GM19397 (cell line): ENCODE measurements at regions not wholly inside any gene's neighbourhood (a gene's known extent, or its start where the extent isn't known, plus 50 kb on each side); places are given as distances from the start of the nearest gene placed in this dataset.

Source experiments
- ATAC-seq: cut with Tn5 transposase; IDR thresholded peaks from one replicate; pipeline ENCODE4 v1.9.1; 2021; ENCODE audit warnings: mild to moderate bottlenecking, moderate library complexity; ENCODE audit not compliant: unreplicated experiment

- no peak for ATAC-seq
These were observed 109.7 kb downstream of the B3GNT2 start for GRCh38 chr2:62305421-62306176.

- no peak for ATAC-seq
These were observed 108.8 kb downstream of the B3GNT2 start for GRCh38 chr2:62304429-62305417.

- ATAC-seq = no peak
These were observed 107.9 kb downstream of the B3GNT2 start for GRCh38 chr2:62303788-62304187.

GRCh38 chr2:62302631-62303435, 106.9 kb downstream of the B3GNT2 start:
- ATAC-seq = no peak

- no peak for ATAC-seq
These were observed 105.0 kb downstream of the B3GNT2 start for GRCh38 chr2:62300925-62301324.

- no peak for ATAC-seq
These were observed 101.7 kb downstream of the B3GNT2 start for GRCh38 chr2:62297624-62298010.

- ATAC-seq = no peak
These were observed 101.1 kb downstream of the B3GNT2 start for GRCh38 chr2:62296832-62297623.

- no peak for ATAC-seq
These were observed 100.3 kb downstream of the B3GNT2 start for GRCh38 chr2:62296034-62296831.

- no peak for ATAC-seq
These were observed 97.8 kb downstream of the B3GNT2 start for GRCh38 chr2:62293490-62294271.

- ATAC-seq = no peak
These were observed 97.2 kb downstream of the B3GNT2 start for GRCh38 chr2:62293151-62293489.

GRCh38 chr2:62292190-62292589, 96.3 kb downstream of the B3GNT2 start:
- no peak for ATAC-seq

GRCh38 chr2:62291517-62292137, 95.7 kb downstream of the B3GNT2 start:
- no peak for ATAC-seq

GRCh38 chr2:62291052-62291451, 95.1 kb downstream of the B3GNT2 start:
- no peak for ATAC-seq

GRCh38 chr2:62287899-62288880, 92.3 kb downstream of the B3GNT2 start:
- peak; percentile 80 for ATAC-seq

- no peak for ATAC-seq
These were observed 91.4 kb downstream of the B3GNT2 start for GRCh38 chr2:62287282-62287681.

- no peak for ATAC-seq
These were observed 90.3 kb downstream of the B3GNT2 start for GRCh38 chr2:62286089-62286785.

GRCh38 chr2:62284980-62285379, 89.1 kb downstream of the B3GNT2 start:
- no peak for ATAC-seq
